ENCODE measurements at regions not wholly inside any gene's neighbourhood (a gene's known extent, or its start where the extent isn't known, plus 50 kb on each side); places are given as distances from the start of the nearest gene placed in this dataset.
"Not testable (repeated sequence)": the region's sequence is repeated elsewhere in the genome, so short reads cannot be mapped to it uniquely, and the experiment has no call there.

- no peak for TF ChIP-seq CTCF (conservative IDR thresholded peaks at IDR 0.05 in 1 of 2, IDR thresholded peaks at IDR 0.05 in 1 of 2; ENCODE audit: low read depth in 1 of 2, low read length in 2 of 2)
- TF ChIP-seq EZH2 (IDR thresholded peaks at IDR 0.05; ENCODE audit: low read length, missing control alignments): no peak
- Histone ChIP-seq H3K9ac (ENCODE audit: insufficient read depth, low read length) (no peak overlapping the region), H3K4me1 (ENCODE audit: control insufficient read depth, extremely low read depth, insufficient read depth, low read length) (no peaks in the 10 kb centered on the region), H3K4me2 (ENCODE audit: extremely low read depth, insufficient read depth, low read length) (no peak overlapping the region), H4K20me1 (ENCODE audit: control insufficient read depth, extremely low read depth, insufficient read depth, low read length) (no peaks in the 10 kb centered on the region), H3K4me3 (replicated peaks in 1 of 4; ENCODE audit: control extremely low read depth in 1 of 4, insufficient read depth in 1 of 4, low read depth in 3 of 4, low read length in 4 of 4) (no peak overlapping the region), H2AFZ (ENCODE audit: low read length) (no peak overlapping the region), H3K27me3 (ENCODE audit: control insufficient read depth, insufficient read depth, low read length) (no peaks in the 10 kb centered on the region), H3K9me3 (ENCODE audit: control insufficient read depth, insufficient read depth, low read depth, low read length) (no peaks in the 10 kb centered on the region), H3K79me2 (ENCODE audit: control insufficient read depth, insufficient read depth, low read length) (no peaks in the 10 kb centered on the region), H3K27ac (ENCODE audit: insufficient read depth, low read length) (no peak overlapping the region), H3K36me3 (ENCODE audit: control insufficient read depth, insufficient read depth, low read length) (no peaks in the 10 kb centered on the region)
- DNase-seq (ENCODE audit: low read depth in 2 of 2): no peak
Observed at GRCh38 chr2:153291718-153292117, 186.8 kb downstream of the RPRM start.

GRCh38 chr2:153287109-153287801 is 191.3 kb downstream of the RPRM start:
- Histone ChIP-seq H2AFZ (ENCODE audit: low read length) (no peak overlapping the region), H3K27me3 (ENCODE audit: control insufficient read depth, insufficient read depth, low read length) (no peaks in the 10 kb centered on the region), H3K79me2 (ENCODE audit: control insufficient read depth, insufficient read depth, low read length) (no peaks in the 10 kb centered on the region), H3K27ac (ENCODE audit: insufficient read depth, low read length) (no peak overlapping the region), H3K4me3 (replicated peaks in 1 of 4; ENCODE audit: control extremely low read depth in 1 of 4, insufficient read depth in 1 of 4, low read depth in 3 of 4, low read length in 4 of 4) (no peak overlapping the region), H3K9ac (ENCODE audit: insufficient read depth, low read length) (no peak overlapping the region), H3K4me1 (ENCODE audit: control insufficient read depth, extremely low read depth, insufficient read depth, low read length) (no peaks in the 10 kb centered on the region), H3K4me2 (ENCODE audit: extremely low read depth, insufficient read depth, low read length) (no peak overlapping the region), H3K9me3 (ENCODE audit: control insufficient read depth, insufficient read depth, low read depth, low read length) (no peaks in the 10 kb centered on the region), H3K36me3 (ENCODE audit: control insufficient read depth, insufficient read depth, low read length) (no peaks in the 10 kb centered on the region), H4K20me1 (ENCODE audit: control insufficient read depth, extremely low read depth, insufficient read depth, low read length) (no peaks in the 10 kb centered on the region)
- DNase-seq (ENCODE audit: low read depth in 2 of 2): no peak
- no peak for TF ChIP-seq EZH2 (IDR thresholded peaks at IDR 0.05; ENCODE audit: low read length, missing control alignments)
- TF ChIP-seq CTCF (conservative IDR thresholded peaks at IDR 0.05 in 1 of 2, IDR thresholded peaks at IDR 0.05 in 1 of 2; ENCODE audit: low read depth in 1 of 2, low read length in 2 of 2): no peak

GRCh38 chr2:153268941-153269461 is 209.6 kb downstream of the RPRM start:
- Histone ChIP-seq H3K4me3 (replicated peaks in 1 of 4; ENCODE audit: control extremely low read depth in 1 of 4, insufficient read depth in 1 of 4, low read depth in 3 of 4, low read length in 4 of 4) (no peak overlapping the region), H4K20me1 (ENCODE audit: control insufficient read depth, extremely low read depth, insufficient read depth, low read length) (no peaks in the 10 kb centered on the region), H3K9ac (ENCODE audit: insufficient read depth, low read length) (no peak overlapping the region), H2AFZ (ENCODE audit: low read length) (no peak overlapping the region), H3K9me3 (ENCODE audit: control insufficient read depth, insufficient read depth, low read depth, low read length) (no peaks in the 10 kb centered on the region), H3K36me3 (ENCODE audit: control insufficient read depth, insufficient read depth, low read length) (no peaks in the 10 kb centered on the region), H3K27ac (ENCODE audit: insufficient read depth, low read length) (no peak overlapping the region), H3K79me2 (ENCODE audit: control insufficient read depth, insufficient read depth, low read length) (no peaks in the 10 kb centered on the region), H3K27me3 (ENCODE audit: control insufficient read depth, insufficient read depth, low read length) (no peaks in the 10 kb centered on the region), H3K4me2 (ENCODE audit: extremely low read depth, insufficient read depth, low read length) (no peak overlapping the region), H3K4me1 (ENCODE audit: control insufficient read depth, extremely low read depth, insufficient read depth, low read length) (no peaks in the 10 kb centered on the region)
- no peak for DNase-seq (ENCODE audit: low read depth in 2 of 2)
- TF ChIP-seq EZH2 (IDR thresholded peaks at IDR 0.05; ENCODE audit: low read length, missing control alignments) (no peak), CTCF (conservative IDR thresholded peaks at IDR 0.05 in 1 of 2, IDR thresholded peaks at IDR 0.05 in 1 of 2; ENCODE audit: low read depth in 1 of 2, low read length in 2 of 2) (no peak)

GRCh38 chr2:153256876-153257275 is 221.7 kb downstream of the RPRM start:
- H3K9me3 ChIP-seq (ENCODE audit: control insufficient read depth, insufficient read depth, low read depth, low read length); H3K4me3 ChIP-seq (replicated peaks in 1 of 4; ENCODE audit: control extremely low read depth in 1 of 4, insufficient read depth in 1 of 4, low read depth in 3 of 4, low read length in 4 of 4); H3K36me3 ChIP-seq (ENCODE audit: control insufficient read depth, insufficient read depth, low read length); H3K4me2 ChIP-seq (ENCODE audit: extremely low read depth, insufficient read depth, low read length); H3K9ac ChIP-seq (ENCODE audit: insufficient read depth, low read length); H3K79me2 ChIP-seq (ENCODE audit: control insufficient read depth, insufficient read depth, low read length); H3K27ac ChIP-seq (ENCODE audit: insufficient read depth, low read length); DNase-seq (ENCODE audit: low read depth in 2 of 2); H4K20me1 ChIP-seq (ENCODE audit: control insufficient read depth, extremely low read depth, insufficient read depth, low read length); H2AFZ ChIP-seq (ENCODE audit: low read length); H3K4me1 ChIP-seq (ENCODE audit: control insufficient read depth, extremely low read depth, insufficient read depth, low read length); H3K27me3 ChIP-seq (ENCODE audit: control insufficient read depth, insufficient read depth, low read length): not testable (repeated sequence)

- not testable (repeated sequence) for H4K20me1 ChIP-seq (ENCODE audit: control insufficient read depth, extremely low read depth, insufficient read depth, low read length); H3K27ac ChIP-seq (ENCODE audit: insufficient read depth, low read length); H3K4me3 ChIP-seq (replicated peaks in 1 of 4; ENCODE audit: control extremely low read depth in 1 of 4, insufficient read depth in 1 of 4, low read depth in 3 of 4, low read length in 4 of 4); H3K4me2 ChIP-seq (ENCODE audit: extremely low read depth, insufficient read depth, low read length); H3K9me3 ChIP-seq (ENCODE audit: control insufficient read depth, insufficient read depth, low read depth, low read length); H3K4me1 ChIP-seq (ENCODE audit: control insufficient read depth, extremely low read depth, insufficient read depth, low read length); DNase-seq (ENCODE audit: low read depth in 2 of 2); H3K79me2 ChIP-seq (ENCODE audit: control insufficient read depth, insufficient read depth, low read length); H3K9ac ChIP-seq (ENCODE audit: insufficient read depth, low read length); H3K27me3 ChIP-seq (ENCODE audit: control insufficient read depth, insufficient read depth, low read length); H2AFZ ChIP-seq (ENCODE audit: low read length); H3K36me3 ChIP-seq (ENCODE audit: control insufficient read depth, insufficient read depth, low read length)
Observed at GRCh38 chr2:153246636-153247035, 231.9 kb downstream of the RPRM start.

All from fibroblast of lung (primary cell).